Peyer's patch (tissue), 4 donors: ENCODE measurements at regions not wholly inside any gene's neighbourhood (a gene's known extent, or its start where the extent isn't known, plus 50 kb on each side); places are given as distances from the start of the nearest gene placed in this dataset.

Source experiments
- CTCF ChIP-seq, 6 experiments: fragments of 450-650 bp in 4 of 6; fragments of 200-600 bp in 2 of 6; sonication (generic) in 1 of 6; IDR thresholded peaks; one replicate each; pipeline ENCODE4 v1.5.1; 2017 to 2019; ENCODE audit warnings: antibody characterized with exemption in 6 of 6, mild to moderate bottlenecking in 3 of 6, moderate library complexity in 1 of 6
- POLR2A ChIP-seq, 2 donors: fragments of 450-650 bp; IDR thresholded peaks; one replicate each; pipeline ENCODE4 v1.5.1; 2017; ENCODE audit warnings: antibody characterized with exemption in 2 of 2, mild to moderate bottlenecking in 2 of 2, moderate library complexity in 2 of 2

- no peak for TF ChIP-seq CTCF (IDR thresholded peaks at IDR 0.05)
- TF ChIP-seq POLR2A (IDR thresholded peaks at IDR 0.05): no peak
These were observed 95.1 kb downstream of the METRNL start for GRCh38 chr17:83174362-83175118.
